NCI-H146 treated with DMSO at 0.1 percent for 48 hours (cell line): ENCODE measurements at regions not wholly inside any gene's neighbourhood (a gene's known extent, or its start where the extent isn't known, plus 50 kb on each side); places are given as distances from the start of the nearest gene placed in this dataset.
"Not testable (repeated sequence)": the region's sequence is repeated elsewhere in the genome, so short reads cannot be mapped to it uniquely, and the experiment has no call there.

ENCODE experiments used
- DNase-seq: peaks from one replicate; lab custom pipeline; 2025; ENCODE audit not compliant: unreplicated experiment; lab: John Stamatoyannopoulos, UW

GRCh38 chr1:55448261-55448660 lies 233.1 kb upstream of the USP24 start:
- no peak for DNase-seq

GRCh38 chr1:55447488-55447887 lies 232.3 kb upstream of the USP24 start:
- no peak for DNase-seq

GRCh38 chr1:55446351-55446750 lies 231.2 kb upstream of the USP24 start:
- no peak for DNase-seq

GRCh38 chr1:55445416-55445815 lies 230.3 kb upstream of the USP24 start:
- DNase-seq = no peak

GRCh38 chr1:55444667-55445066 lies 229.5 kb upstream of the USP24 start:
- no peak for DNase-seq

GRCh38 chr1:55443175-55443915 lies 228.2 kb upstream of the USP24 start:
- no peak for DNase-seq

- no peak for DNase-seq
These were observed 226.3 kb upstream of the USP24 start for GRCh38 chr1:55441489-55441888.

- DNase-seq = no peak
These were observed 222.5 kb upstream of the USP24 start for GRCh38 chr1:55437692-55438091.

- DNase-seq = not testable (repeated sequence)
These were observed 215.6 kb upstream of the USP24 start for GRCh38 chr1:55430720-55431119.

GRCh38 chr1:55430206-55430605 lies 215.0 kb upstream of the USP24 start:
- not testable (repeated sequence) for DNase-seq

- DNase-seq = no peak
These were observed 214.1 kb upstream of the USP24 start for GRCh38 chr1:55428944-55429931.

- no peak for DNase-seq
These were observed 213.1 kb upstream of the USP24 start for GRCh38 chr1:55428231-55428630.

GRCh38 chr1:55427606-55428005 lies 212.4 kb upstream of the USP24 start:
- DNase-seq = no peak

GRCh38 chr1:55426619-55427018 lies 211.5 kb upstream of the USP24 start:
- no peak for DNase-seq

GRCh38 chr1:55426156-55426555 lies 211.0 kb upstream of the USP24 start:
- no peak for DNase-seq

- no peak for DNase-seq
These were observed 210.3 kb upstream of the USP24 start for GRCh38 chr1:55425310-55425930.

- DNase-seq = no peak
These were observed 208.2 kb upstream of the USP24 start for GRCh38 chr1:55423376-55423775.

GRCh38 chr1:55420929-55421716 lies 206.0 kb upstream of the USP24 start:
- no peak for DNase-seq

GRCh38 chr1:55420026-55420425 lies 204.9 kb upstream of the USP24 start:
- no peak for DNase-seq

- no peak for DNase-seq
These were observed 203.2 kb upstream of the USP24 start for GRCh38 chr1:55418208-55419000.
